Medulla oblongata (tissue), 1 donor: ENCODE measurements at regions not wholly inside any gene's neighbourhood (a gene's known extent, or its start where the extent isn't known, plus 50 kb on each side); places are given as distances from the start of the nearest gene placed in this dataset.
A peak's percentile ranks its signal among the peaks of the same experiment; 100 is the strongest.
"Not testable (repeated sequence)": the region's sequence is repeated elsewhere in the genome, so short reads cannot be mapped to it uniquely, and the experiment has no call there.

Experiments
- DNase-seq: peaks from one replicate; pipeline ENCODE4 v3.0.0-alpha.2; 2015; ENCODE audit errors: extremely low spot score

GRCh38 chr10:62928763-62929162, 112.6 kb upstream of the EGR2 start:
- not testable (repeated sequence) for DNase-seq

GRCh38 chr10:62926407-62926806, 110.2 kb upstream of the EGR2 start:
- DNase-seq: no peak

- no peak for DNase-seq
Observed at GRCh38 chr10:62924344-62924748, 108.2 kb upstream of the EGR2 start.

DNA sequence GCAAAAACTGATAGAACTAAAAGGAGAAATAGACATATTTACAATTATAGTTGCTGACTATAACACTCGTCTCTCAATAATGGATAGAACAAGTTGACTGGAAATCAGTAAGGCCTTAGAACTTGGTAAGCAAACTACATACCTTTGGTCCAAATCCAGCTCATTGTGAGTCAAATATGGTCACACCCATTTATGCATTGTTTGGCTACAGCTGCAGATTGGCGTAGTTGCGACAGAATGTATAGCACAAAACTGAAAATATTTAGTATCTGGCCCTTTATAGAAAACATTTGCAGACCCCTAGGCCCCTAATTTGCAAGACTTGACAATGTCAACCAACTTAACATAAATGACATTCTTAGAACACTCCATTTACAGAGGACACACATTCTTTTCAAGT, 103.6 kb upstream of the EGR2 start:
- no peak for DNase-seq

- DNase-seq: no peak
Observed at GRCh38 chr10:62917475-62918238, 101.5 kb upstream of the EGR2 start.

DNA sequence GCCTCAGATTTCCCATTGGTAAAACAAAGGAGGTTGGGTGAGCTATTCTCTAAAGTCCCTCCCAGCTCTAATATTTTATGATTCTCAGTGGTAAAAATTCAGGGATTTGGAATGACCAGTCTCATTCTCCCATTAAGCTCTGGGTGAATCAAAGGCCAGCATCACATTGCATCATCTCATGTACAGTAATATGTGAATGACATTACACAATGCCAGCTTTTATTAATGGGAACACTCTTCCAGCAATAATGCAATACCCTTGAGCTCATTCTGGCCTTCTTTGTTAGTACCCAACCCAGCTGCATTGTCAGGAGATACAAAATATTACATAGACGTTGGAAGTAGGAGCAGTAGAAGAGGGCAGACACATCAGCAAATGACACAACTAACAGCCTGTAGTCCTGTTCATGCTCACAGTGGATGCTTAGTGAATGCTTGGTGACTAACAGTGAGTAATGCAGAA, 100.0 kb upstream of the EGR2 start:
- no peak for DNase-seq

DNA sequence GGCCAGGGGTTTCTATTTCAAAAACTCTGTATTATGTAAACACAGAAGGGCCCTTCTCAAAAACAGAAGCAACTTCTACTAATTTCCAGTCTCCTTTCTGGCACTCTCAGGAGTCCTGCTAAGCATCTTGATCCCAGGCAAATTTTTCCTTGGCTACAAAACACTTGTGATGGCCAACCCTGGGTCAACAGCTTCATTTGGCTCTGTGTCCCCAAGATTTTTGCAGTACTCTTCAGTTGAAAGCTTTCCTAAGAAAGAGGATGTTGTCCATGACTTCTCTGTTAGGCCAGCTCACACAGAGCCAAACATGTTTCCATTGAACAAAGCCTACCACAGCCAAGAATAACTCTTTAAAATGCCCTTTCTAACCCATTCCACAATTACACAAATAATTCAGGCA, 99.0 kb upstream of the EGR2 start:
- DNase-seq: peak; percentile 9

DNA sequence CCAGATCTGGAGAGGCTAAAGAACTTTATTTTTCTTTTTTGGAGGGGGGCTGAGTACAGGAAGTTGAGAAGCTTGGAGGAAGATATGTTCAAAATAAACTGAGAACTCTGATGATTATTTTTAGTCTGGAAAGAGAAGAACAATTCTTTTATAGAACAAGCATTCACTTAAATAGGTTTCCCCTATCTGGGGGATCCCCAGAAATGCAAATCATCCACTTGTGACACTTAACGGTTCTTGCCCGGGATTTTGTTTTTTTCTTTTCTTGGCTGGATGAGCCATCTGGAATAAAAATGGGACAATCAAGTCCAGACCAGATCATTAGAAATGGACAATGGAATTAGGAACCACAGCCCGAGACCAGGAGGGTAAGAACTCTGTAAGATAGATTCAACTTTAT, 95.9 kb upstream of the EGR2 start:
- no peak for DNase-seq

DNA sequence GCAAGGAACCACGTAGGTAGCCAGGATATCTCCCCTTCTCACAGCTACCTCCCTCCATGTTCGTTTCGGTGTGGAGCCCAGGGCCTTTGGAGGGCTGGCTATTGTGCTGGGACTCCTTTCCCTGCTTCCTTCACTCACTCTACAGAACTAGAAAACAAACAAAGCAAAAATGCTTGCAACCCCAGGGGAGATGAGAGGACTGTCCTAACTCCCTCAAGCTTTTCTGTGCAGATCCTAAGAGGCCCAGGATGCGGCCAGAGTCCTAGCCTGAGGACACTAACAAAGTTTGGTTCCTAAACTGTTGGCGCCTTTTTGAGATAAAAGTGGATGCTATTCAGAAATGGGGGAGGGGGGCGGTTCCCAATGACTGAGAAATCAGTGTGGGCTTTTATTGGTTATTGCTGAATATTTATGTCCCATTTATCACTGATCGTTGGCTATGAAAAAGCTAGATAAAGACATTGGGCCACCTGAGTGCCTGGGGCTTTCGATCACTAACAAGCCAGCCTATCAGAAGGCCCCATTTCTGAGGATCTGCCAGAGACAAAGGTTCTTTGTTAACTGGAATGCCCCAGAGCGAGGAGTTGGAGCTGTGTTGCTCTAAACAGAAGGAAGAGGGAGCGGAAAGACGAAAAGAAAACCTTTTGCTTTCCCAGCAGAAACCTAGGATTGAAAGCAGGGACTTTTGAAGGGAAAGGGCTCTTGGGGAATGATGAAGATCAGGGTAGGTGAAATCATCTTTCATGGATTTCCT, 95.2 kb upstream of the EGR2 start:
- DNase-seq: peak; percentile 85

- DNase-seq: no peak
Observed at GRCh38 chr10:62907470-62908212, 91.5 kb upstream of the EGR2 start.

GRCh38 chr10:62904281-62904875, 88.2 kb upstream of the EGR2 start:
- DNase-seq: no peak

DNA sequence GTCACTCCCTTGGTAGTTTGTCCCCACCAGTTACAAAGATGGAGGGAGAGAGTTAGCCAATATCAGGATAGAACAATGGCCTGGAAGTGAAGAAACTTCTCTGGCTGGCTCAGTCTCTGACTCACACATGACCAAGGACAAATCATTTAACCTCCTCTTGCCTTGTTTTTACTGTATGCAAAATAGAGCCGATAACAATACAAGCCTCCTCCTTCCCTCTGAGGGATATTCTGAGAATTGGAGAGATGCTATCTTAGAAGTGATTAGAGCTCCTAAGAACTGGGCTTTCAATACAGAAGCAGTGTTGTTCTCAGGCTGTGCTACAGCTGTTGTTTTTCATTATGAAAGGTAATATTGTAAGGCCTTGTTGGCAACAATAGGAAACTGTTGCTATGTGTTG, 87.7 kb upstream of the EGR2 start:
- no peak for DNase-seq

DNA sequence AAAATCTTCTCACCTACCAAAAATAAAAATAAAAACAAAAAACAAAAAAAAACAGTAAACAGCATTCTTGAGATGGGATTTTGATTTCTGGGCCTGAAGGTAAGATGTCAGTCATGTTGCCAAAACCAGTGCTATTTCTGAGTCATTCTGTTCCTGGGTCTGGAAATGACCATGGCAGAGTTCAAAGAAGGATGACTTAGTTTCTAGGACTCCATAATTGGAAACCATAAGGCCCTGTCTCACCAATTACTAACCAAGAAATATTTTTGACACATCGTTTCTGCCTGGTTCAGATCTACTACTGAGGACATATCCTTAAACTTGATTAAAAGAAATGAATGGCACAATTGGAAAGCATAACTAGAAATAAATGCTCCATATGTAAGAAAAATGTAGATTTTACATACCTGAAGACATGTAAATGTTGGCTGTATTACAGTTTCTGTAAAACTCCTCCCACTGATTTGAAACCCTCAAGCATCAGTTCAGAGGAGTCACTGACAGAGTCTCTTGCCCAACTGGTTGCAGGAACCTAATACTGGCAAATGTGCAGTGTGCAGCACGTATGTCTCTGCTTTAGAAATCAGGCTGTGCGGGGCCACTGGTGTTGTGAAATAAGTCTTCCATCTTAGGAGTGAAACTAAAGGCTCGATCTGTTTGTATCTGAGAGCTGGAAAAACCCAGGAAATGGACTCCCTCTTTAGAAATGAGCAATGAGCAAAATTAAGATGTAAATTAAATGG, 84.8 kb upstream of the EGR2 start:
- DNase-seq: no peak

GRCh38 chr10:62899311-62899710, 83.1 kb upstream of the EGR2 start:
- DNase-seq: no peak

GRCh38 chr10:62895063-62895462, 78.9 kb upstream of the EGR2 start:
- no peak for DNase-seq

DNA sequence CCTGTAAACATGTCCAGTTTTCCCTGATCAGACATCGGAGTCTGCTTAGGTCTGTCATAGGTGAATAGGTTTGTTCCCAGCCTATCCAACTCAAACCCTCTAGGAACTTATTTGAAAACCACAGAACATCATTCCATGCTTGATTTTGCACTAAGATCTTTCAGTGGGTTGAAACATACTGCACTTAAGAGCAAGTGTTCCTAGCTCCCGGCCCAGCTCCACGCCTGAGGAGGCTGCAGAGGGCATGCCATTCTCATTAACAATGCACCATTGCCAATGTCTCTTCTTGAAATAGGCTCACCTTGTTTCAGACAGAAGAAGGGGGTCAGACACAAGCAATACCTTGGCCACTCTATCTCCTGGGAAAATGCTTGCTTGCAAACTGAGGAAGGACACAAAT, 78.0 kb upstream of the EGR2 start:
- no peak for DNase-seq

- DNase-seq: no peak
Observed at GRCh38 chr10:62893036-62893435, 76.9 kb upstream of the EGR2 start.

- DNase-seq: no peak
Observed at GRCh38 chr10:62890395-62890794, 74.2 kb upstream of the EGR2 start.

GRCh38 chr10:62887642-62888041, 71.5 kb upstream of the EGR2 start:
- DNase-seq: no peak

- no peak for DNase-seq
Observed at GRCh38 chr10:62885684-62886461, 69.7 kb upstream of the EGR2 start.

DNA sequence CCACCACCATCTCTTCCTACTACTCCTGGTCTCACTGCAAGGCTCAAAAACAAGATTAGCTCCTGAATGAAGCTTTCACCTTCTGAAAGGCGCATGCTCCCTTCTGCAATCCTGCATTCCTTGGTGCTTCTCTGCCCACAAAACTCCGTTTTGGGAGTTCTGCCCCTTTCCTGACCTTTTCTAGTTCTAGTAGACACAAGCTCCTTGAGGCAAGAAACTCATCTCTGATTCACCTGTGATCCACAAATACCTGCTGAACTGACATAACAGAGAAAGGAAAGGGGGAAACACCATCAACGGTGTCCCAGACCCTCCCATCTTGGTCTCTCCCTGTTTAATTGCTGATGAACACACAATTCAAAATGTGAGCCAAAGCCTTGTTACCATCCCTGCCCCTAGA, 64.0 kb upstream of the EGR2 start:
- DNase-seq: no peak
